Renal cortical epithelial cell (primary cell): ENCODE measurements at regions not wholly inside any gene's neighbourhood (a gene's known extent, or its start where the extent isn't known, plus 50 kb on each side); places are given as distances from the start of the nearest gene placed in this dataset.
"Not testable (repeated sequence)": the region's sequence is repeated elsewhere in the genome, so short reads cannot be mapped to it uniquely, and the experiment has no call there.

Experiments
- DNase-seq: peaks from one replicate; pipeline ENCODE4 v3.0.0-alpha.2; 2011; ENCODE audit warnings: low read depth

DNA sequence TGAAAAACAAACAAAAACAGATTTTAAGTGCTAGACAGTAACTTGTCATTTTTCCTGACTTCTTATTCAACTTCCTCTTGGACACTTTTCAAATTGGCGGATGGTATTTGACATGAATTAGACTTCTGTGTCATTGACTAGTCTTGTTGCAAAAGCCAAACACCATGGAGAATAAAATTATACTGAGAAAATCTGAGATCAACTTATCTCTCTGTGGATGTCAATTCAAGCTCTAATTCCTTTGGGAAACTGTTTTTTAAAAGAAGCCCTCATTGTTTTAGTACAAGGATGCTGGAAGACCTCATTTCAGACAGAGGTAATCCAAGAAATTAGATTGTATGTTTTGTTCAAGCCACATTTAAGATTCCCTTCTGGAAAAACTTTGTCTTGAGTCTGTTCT is 831.0 kb downstream of the SEMA5A start:
- no peak for DNase-seq

DNA sequence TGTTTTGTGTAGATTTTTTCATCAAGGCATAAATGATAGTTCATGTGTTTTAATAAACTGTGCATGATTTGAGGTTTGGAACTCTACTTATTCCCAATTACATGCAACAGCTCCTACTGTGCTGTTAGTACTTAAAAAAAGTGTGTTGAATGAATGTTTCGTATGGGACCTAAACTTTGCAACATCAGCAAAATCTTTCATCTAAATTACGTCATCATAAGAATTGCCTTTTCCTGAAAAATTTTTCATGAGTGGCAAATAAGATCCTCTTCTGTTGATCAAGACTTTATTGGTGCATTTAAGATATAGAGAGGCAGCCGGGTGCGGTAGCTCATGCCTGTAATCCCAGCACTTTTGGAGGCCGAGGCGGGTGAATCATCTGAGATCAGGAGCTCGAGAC is 826.1 kb downstream of the SEMA5A start:
- no peak for DNase-seq

DNA sequence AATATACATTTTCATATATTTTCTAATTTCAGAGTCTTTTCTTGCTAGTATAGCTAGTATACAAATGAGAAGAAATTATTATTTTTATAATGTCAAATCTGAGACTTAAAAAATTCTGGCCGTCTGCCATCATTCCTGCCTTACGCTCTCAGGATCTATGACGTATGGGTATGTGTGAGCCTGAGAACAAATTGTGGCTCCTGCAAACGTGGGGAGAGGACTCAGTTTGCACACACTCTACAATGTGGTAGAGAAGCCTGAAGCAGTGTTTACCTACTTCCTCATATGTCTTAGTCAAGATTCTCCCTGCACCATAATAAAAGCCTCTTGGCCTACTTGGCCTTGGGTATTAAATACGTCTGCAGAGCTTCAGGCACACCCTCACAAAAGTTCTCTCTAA is 825.4 kb downstream of the SEMA5A start:
- no peak for DNase-seq

DNA sequence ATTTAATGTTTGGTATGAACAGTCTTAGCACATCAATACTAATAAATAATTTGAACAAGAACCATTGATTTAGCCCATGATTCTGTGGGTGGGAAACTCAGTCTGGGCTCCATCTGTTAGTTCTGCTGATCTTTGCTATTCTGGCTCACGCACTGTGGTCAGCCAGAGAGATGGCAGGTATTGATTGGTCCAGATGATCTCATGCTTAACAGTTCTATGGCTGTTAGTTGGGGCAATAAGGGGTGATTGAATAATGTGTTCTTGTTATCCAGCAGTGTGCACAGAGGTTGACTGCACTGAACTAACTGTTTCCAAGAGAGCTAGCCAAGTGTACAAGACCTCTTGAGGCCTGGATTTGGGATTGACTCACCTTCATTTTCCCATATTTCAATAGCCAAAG is 824.3 kb downstream of the SEMA5A start:
- DNase-seq: no peak

DNA sequence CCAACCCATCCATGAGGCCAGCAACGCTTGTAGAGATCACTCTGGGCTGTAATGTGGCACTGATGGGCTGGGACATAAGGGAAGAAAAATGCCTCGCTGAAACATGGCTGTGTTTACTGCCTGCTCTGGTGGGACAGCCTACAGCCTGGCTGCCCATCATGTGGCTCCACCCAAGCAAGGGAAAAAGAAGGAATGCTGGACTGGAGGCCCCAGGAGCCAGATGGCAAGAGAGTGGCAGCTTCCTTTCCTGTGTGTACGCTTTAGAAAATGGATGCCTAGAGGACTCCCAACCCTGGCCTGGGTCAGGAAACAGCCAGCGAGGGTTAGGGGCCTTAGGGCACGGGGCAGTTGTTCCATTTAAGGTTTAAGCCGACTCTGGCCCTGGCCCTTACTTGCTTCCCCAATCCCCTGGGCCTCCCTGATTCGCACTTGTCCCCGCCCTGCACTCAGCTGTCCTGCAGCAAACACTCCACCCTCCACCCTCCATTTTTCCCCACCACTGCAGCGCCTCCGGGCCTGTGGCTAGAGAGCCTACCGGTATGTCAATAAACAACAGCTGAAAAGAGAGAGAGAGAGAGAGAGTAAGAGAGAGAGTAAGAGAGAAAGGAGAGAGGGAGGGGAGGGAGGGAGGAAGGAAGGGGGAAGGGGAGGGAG is 819.4 kb downstream of the SEMA5A start:
- no peak for DNase-seq

DNA sequence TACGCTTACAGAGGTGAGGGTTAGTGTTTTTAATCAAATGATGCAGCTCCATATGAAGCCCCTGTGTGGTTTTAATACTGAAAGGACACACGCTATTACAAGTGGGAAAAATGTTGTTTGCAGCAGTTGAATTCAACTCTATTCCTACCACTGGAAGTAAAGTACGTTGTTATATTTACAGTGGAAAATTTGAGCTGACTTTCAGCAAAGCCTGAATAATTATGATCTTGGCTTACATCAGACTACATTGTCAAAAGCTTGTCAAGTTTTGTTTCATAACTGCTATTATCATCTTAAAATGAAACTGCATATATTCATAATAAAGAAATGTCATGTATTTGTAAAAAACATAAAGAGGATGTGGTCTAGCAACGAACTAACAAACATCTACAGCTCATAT is 818.5 kb downstream of the SEMA5A start:
- DNase-seq: no peak

DNA sequence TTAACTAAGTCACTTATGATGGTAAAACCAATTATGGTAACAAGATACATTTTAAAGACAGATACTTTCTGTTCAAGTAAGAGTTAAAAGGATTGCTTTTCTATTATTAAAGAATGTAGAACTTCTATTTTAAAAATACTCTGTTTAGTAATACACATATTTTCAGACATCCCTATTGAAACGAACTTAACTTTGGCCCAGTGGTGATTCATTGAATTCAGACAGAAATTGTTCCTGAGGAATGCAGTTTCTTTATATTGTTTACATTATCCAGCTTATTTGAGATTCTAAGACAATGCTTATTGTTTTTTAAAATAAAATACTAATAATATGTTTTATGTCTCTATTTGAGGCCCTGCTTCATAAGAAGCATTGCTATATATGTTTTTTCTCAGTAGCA is 816.4 kb downstream of the SEMA5A start:
- DNase-seq: no peak

DNA sequence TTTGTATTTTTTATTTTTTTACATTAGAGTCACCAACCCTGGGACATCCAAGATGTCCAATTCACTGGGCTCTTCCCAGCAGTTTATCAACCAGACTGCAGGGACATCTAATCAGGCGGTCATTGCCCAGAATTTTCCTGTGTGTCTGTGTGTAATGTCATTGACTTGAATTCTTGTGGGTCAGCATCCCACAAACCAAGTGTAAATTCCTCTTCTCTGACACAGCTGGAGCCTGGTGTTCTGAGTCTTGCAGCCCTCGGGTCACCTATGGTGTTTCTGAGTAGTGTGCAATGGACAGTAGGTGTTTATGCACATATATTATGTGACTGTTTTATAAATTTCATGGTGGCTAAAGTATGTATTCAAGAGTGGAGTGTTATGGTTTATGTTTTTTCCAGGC is 815.7 kb downstream of the SEMA5A start:
- DNase-seq: no peak

DNA sequence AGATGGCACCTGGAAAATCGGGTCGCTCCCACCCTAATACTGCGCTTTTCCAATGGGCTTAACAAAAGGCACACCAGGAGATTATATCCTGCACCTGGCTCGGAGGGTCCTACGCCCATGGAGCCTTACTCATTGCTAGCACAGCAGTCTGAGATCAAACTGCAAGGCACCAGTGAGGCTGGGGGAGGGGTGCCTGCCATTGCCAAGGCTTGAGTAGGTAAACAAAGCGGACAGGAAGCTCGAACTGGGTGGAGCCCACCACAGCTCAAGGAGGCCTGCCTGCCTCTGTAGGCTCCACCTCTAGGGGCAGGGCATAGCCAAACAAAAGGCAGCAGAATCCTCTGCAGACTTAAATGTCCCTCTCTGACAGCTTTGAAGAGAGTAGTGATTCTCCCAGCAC is 814.8 kb downstream of the SEMA5A start:
- DNase-seq: not testable (repeated sequence)

DNA sequence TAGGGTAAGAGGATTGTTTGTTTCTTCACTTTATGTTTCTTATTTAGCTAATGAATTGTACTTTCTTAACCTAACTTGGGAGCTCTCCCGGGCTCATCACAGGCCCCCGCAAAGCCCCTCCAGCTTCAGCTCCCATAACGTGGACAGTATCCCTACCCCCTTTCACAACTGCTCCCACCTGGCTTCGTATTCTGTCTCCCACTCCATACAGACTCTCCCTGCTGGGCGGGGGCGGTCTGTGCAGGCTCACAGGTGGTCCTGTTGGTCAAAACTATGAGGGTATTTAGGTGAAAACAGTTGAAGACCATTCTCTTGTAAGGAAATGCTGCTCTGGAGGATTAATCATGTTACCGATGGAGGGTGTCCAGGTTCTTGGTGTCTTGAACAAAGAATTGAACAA is 805.3 kb downstream of the SEMA5A start:
- no peak for DNase-seq

DNA sequence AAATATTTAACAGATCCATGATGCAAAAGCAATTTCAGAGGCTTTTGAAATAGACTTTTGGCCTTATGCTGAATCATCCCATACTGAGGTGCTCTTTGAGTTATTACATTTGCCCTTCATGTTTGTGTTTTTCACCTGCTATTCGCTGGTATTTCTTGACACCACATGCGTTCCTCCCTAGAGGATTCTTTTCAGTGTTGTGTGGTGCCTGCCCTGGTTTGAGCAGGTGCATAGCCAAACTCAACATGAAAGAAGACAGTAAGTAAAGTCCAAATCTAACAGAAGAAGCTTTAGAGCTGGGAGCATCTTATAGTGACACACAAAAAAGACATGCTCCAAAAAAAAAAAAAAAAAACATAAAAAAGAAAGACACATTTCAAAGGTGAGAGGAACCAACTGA is 796.3 kb downstream of the SEMA5A start:
- no peak for DNase-seq

DNA sequence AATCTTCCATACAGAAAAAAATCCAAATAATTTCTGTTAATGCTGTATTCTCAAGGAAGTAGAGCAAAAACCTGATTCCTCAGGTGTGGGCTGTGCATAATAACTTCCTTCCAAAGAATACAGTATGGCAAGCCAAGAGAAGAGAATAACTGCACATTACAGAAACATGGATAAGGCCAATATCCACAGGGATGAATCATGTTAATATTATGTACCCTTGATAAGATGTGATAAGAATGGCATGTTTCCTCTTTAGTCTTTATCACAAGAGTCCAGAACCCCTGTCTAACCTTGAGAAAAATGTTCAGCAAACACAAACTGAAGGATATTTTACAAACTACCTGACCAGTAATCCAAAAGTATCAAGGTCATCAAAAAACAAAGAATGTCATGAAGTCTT is 795.8 kb downstream of the SEMA5A start:
- no peak for DNase-seq

DNA sequence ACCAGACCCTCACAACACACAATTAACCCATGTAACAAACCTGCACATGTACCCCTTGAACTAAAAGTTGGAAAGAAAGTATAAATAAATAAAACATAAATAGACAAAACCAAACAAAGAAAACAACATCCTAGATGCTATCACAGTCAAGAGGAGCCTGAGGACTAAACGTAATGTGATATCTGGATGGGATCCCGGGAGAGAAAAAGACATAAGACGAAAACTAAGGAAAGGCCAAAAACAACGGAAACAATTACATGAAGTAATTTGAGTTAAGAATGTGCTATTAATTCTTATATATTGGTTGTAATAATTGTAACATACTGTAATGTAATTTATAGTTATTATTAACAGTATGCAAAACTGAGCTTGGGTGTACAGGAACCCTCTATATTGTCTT is 793.9 kb downstream of the SEMA5A start:
- no peak for DNase-seq

DNA sequence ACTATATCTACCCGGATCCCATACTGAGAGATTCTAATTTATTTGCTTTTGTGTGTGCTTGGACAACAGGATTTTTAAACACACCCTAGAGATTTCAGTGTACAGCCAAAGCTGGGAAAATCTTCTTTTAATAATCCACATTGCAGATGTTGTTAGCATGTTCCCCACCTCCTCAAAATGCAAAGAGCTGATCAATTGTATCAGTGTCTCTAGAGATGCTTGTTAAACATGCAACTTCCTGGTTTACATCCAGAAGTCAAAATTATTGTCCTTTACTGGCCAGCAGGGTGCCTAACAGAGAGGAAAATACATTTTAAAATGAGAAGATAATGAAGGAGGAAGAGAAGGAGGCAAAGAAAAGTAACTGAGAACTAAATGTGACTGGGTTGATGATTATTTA is 793.3 kb downstream of the SEMA5A start:
- DNase-seq: no peak

DNA sequence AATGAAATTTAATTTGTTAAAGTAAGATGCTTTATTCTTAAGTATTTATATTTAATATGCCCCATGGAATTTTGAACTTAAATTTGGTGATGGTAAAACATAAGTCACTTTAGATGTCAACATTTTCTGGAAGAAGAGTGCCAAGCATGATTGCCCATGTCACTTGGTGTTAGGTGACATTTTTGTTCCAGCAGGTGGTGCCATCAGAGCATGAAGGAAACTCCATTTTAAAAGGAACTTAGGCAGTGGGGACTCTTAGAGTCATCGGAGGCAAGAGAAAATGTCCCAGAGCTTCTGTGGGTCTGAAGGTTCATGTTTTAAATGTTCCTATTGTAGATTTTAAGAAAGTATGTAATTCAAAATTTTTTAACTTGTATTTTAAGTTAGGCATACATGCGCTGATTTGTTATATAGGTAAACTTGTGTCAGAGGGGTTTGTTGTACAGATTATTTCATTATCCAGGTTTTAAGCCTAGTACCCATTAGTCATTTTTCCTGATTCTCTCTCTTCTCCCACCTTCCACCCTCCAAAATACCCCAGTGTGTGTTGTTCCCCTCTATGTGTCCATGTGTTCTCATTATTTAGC is 789.3 kb downstream of the SEMA5A start:
- peak; percentile 61 for DNase-seq

DNA sequence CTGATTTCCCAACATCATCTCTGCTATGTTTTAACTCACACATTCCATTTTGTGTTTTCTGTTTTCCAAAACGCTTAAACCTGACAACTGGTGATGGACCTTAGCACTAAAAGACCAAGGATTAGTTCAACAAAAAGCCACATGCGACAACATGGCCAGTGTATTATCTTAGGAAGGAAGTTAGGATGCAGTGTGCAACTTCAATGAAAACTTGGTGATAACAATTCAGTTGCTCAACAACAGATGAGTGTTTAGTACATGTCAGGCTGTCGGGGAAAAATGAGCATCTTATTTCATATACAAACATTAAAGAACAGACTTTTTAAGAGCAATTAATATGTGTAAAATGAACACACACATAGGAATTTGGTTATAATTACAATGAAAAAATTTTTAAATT is 780.0 kb downstream of the SEMA5A start:
- DNase-seq: no peak

DNA sequence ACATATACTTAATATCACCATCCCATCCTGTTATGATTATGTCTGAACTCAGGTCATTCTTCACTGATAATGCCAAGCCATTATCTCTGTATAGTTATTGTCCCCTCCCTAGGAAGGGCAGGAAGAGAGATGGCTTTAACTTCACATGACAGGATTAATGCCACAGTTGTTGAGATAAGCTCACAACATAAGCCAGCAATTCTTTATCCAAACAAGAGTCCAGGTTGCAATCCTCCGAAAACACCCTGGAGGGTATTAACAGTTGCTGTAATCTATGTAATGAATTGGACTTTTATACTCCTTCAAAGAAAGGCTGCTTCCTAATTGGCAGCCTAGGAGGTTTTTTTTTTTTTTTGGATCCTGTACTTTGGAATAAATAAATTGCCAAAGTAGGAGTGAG is 779.4 kb downstream of the SEMA5A start:
- no peak for DNase-seq

DNA sequence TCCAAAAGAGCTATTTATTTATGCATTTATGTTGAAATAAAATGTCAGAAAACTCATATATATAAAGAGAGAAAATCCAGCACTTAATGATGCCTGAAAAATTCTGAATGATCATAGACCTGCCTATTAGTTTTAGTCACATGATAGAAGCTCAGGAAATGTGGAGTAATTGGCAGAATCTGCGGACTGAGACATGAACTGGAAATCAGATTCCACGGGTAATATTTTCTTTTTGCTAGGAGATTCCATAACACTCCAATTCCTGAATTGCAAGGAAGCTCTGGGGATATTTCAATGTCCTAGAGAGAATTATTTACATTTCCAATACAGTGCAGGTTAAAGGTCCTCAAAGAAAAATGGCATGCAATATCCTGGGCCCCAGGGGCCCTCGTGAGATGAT is 778.8 kb downstream of the SEMA5A start:
- DNase-seq: no peak

DNA sequence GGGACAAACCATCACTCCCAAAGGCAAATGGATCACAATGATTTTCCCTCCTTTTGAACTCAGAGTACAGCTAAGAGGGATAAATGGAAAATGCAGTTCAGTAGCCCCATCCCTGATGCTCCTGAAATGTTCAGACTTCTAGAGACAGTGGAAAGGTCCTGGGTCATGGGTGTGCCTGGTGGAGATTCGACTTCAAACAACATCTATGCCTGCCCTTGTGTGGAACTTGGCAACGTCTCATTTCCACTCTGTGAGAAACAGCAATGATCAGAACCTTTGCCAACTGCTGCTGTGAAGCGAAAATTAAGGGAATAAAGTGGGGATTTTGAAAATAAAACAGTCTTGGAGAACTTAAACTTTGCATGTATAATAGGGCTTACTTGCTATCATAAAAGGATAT is 778.1 kb downstream of the SEMA5A start:
- DNase-seq: no peak

DNA sequence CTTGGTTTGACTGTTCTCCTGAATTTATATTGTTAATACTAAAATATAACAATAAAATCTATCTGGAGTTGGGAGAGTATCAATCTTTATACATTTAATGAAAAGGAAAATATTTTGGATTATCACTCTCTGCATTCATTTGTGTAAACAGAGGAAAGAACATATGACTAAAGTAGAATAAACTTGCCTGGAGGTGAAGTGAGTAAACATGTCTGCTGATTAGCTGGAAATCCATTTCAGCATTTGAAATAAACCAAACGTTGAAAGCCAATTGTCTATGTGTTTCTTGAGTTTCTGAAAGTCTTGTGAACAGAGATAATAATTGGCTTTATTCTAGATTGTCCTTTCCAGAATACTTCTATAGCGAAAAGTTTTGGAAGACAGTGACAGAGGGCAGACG is 776.2 kb downstream of the SEMA5A start:
- DNase-seq: no peak

DNA sequence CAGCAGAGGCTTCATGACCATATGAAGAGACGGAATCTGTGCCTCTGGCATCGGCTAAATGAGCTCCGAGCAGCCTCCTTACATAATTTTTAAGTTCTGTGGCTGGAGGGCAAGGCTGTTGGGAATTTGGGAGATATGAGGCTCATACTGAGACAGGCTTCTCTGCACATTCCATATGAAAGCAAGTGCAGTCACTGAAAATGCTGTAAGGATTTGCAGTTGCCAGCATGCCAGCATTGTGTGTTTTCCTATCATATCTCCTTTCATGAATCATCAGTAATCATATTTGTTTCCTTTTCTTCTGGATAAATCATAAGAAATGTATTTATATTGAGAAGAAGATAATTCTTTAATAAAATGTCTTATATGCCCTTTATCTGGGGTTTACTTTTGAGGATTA is 775.4 kb downstream of the SEMA5A start:
- DNase-seq: no peak

DNA sequence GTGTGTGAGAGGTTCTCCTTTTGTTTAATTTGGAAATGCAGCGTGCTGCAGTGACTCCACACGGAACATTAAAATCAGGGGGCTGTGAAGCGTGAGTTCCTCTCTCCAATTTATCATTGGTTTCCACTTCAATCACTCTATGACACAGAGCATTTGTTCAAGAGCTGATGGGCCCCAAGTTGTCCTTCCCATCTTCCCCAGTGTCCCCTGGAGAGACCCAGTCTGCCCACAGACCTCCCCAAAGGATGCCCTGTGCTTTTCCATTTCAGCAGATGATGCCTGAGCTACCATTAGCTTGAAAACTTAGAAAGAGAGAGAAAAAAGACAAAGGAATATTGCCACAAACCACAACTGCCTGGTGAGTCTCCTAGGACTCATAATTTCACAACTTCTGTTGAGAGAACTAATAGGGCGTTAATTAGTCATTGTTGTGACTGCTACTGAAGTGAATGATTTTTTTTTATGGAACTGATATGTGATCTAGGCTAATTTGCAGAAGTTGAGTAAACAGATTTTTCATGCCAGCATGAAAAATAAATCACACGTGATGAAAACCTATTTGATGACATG is 772.7 kb downstream of the SEMA5A start:
- peak; percentile 92 for DNase-seq

DNA sequence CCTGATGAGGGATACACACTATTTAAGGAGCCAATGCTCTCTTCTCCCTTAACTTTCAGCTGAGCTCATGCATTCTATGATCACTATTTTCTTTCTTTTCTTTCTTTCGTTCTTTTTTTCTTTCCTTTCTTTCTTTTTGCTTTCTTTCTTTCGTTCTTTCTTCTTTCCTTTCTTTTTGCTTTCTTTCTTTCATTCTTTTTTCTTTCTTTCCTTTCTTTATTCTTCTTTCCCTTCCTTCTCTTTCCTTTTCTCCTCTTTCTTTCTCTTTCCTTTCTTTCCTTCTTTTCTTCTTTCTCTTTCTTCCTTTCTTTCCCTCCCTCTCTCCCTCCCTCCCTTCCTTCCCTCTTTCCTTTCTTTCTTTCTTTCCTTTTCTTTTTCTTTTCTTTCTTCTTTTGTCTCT is 761.2 kb downstream of the SEMA5A start:
- no peak for DNase-seq

DNA sequence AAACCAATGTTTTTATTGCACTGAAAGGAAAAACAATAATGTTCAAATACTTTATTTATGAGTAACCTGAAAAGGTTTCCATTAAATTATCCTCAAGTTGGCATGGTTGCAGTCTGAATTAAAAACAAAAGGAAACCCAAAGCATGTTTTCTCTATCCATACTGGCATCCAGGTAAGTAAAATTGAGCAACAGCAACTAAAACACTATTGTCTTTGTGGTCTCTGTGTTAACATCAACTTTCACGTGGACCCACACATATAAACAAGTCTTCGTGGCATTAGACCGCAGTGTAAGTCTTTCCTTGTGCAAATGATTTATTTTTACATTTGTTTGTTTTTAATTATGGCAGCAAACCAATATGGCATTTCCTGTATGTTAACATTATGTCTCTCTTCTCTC is 757.6 kb downstream of the SEMA5A start:
- DNase-seq: peak; percentile 89
